K562 (cell line): ENCODE measurements at regions not wholly inside any gene's neighbourhood (a gene's known extent, or its start where the extent isn't known, plus 50 kb on each side); places are given as distances from the start of the nearest gene placed in this dataset.
A peak's percentile ranks its signal among the peaks of the same experiment; 100 is the strongest.

Source experiments
- ATAC-seq: fragments of 200-7000 bp; cut with Tn5 transposase; 3 replicates; pipeline ENCODE4 v1.9.1; 2020; ENCODE audit warnings: moderate library complexity
- BruUV-seq: library from RNA; stranded (reverse); fragments of 400-500 nt; replicated peaks from 2 replicates; lab custom pipeline; 2021; lab: Mats Ljungman, UMichigan
- CTCF ChIA-PET: fragments of 300-600 bp; formaldehyde crosslinking; extraction: SDS; loops from one replicate; lab custom pipeline; 2021; ENCODE audit warnings: low intra/inter-chr PET ratio; lab: Yijun Ruan, JAX
- POLR2A ChIA-PET: fragments of 300-600, 350-650 bp; sonication (Branson Sonifier 250); formaldehyde crosslinking; extraction: SDS; loops from one replicate; lab custom pipeline; 2021; ENCODE audit warnings: antibody characterized with exemption, inconsistent platforms; lab: Yijun Ruan, JAX
- DNase-seq, 4 experiments: peaks; one replicate each; pipeline versions ENCODE4 v3.0.0 to v3.0.0-alpha.2; 2011 to 2018; ENCODE audit warnings: low spot score in 3 of 4, mixed read lengths in 3 of 4; ENCODE audit errors: extremely low read depth in 1 of 4
- FAIRE-seq: peaks from 2 replicates; lab custom pipeline; 2011; peaks lifted over from hg19 to GRCh38; lab: Jason Lieb, UNC
- H2AFZ ChIP-seq: 2 replicates; pipeline ENCODE4 v1.6.0; 2011; ENCODE audit warnings: low read depth, low read length, control low read depth, inconsistent platforms
- H3K27ac ChIP-seq: fragments of 200-600 bp; 3 replicates; pipeline ENCODE4 v1.8.0; 2011; ENCODE audit warnings: low read depth, mild to moderate bottlenecking, control low read depth, inconsistent platforms, low read length, moderate library complexity, mixed read lengths; ENCODE audit errors: extremely low read depth
- H3K27me3 ChIP-seq, 2 experiments: fragments of 300-600 bp in 1 of 2; 2 replicates in 1 of 2; 3 replicates in 1 of 2; pipeline versions ENCODE4 v1.6.0 to v1.8.0; 2011; ENCODE audit warnings: inconsistent platforms in 2 of 2, low read length in 2 of 2, mild to moderate bottlenecking in 1 of 2, mixed read lengths in 1 of 2, moderate library complexity in 1 of 2; ENCODE audit not compliant: control insufficient read depth in 2 of 2, insufficient read depth in 2 of 2
- H3K36me3 ChIP-seq: fragments of 300-600 bp; 3 replicates; pipeline ENCODE4 v1.8.0; 2011; ENCODE audit warnings: mild to moderate bottlenecking, low read length, inconsistent platforms; ENCODE audit not compliant: control insufficient read depth, insufficient read depth
- H3K4me1 ChIP-seq, 2 experiments: fragments of 200-600 bp in 1 of 2; replicated peaks in 1 of 2; 2 replicates in 1 of 2; 3 replicates in 1 of 2; pipeline versions ENCODE4 v1.5.1 to v1.8.0; 2011; ENCODE audit warnings: inconsistent platforms in 2 of 2, low read length in 2 of 2, mild to moderate bottlenecking in 1 of 2, mixed read lengths in 1 of 2, moderate library complexity in 1 of 2; ENCODE audit not compliant: control insufficient read depth in 2 of 2, insufficient read depth in 2 of 2
- H3K4me2 ChIP-seq: 2 replicates; pipeline ENCODE4 v1.6.1; 2011; ENCODE audit warnings: low read length, control low read depth, inconsistent platforms, mixed read lengths; ENCODE audit not compliant: insufficient read depth
- H3K4me3 ChIP-seq: fragments of 200-600 bp; sonication (generic), shearing (Covaris generic); 2 replicates; pipeline ENCODE4 v1.5.1; 2016; ENCODE audit warnings: control low read depth, inconsistent platforms
- H3K79me2 ChIP-seq: fragments of 200-600 bp; 3 replicates; pipeline ENCODE4 v1.8.0; 2011; ENCODE audit warnings: low read length, inconsistent platforms; ENCODE audit not compliant: control insufficient read depth, insufficient read depth
- H3K9ac ChIP-seq, 2 experiments: 2 replicates each; pipeline versions ENCODE4 v1.6.0 to v1.6.1; 2011; ENCODE audit warnings: low read depth in 2 of 2, low read length in 2 of 2, control low read depth in 1 of 2, inconsistent platforms in 1 of 2, mild to moderate bottlenecking in 1 of 2, mixed read lengths in 1 of 2; ENCODE audit not compliant: insufficient read depth in 1 of 2
- H3K9me1 ChIP-seq: one replicate; pipeline ENCODE4 v1.6.0; 2011; ENCODE audit warnings: inconsistent platforms, mild to moderate bottlenecking, low read length, moderate library complexity; ENCODE audit not compliant: control insufficient read depth, insufficient read depth
- H3K9me3 ChIP-seq: replicated peaks from 2 replicates; pipeline ENCODE4 v1.5.1; 2011; ENCODE audit warnings: low read depth, low read length, inconsistent platforms; ENCODE audit not compliant: control insufficient read depth, insufficient read depth
- H4K20me1 ChIP-seq: replicated peaks from 2 replicates; pipeline ENCODE4 v1.6.1; 2011; ENCODE audit warnings: low read length, inconsistent platforms, mixed read lengths; ENCODE audit not compliant: control insufficient read depth, insufficient read depth
- CREBBP ChIP-seq: IDR thresholded peaks from one replicate; pipeline ENCODE4 v1.6.1; 2012; ENCODE audit warnings: low read depth, mild to moderate bottlenecking, control low read depth, inconsistent platforms, low read length
- FOXK1 ChIP-seq: sonication (generic); formaldehyde crosslinking; IDR thresholded peaks from 2 replicates; pipeline ENCODE4 v1.8.0; 2022; ENCODE audit warnings: missing genetic modification reagents, mild to moderate bottlenecking, borderline replicate concordance
- L3MBTL2 ChIP-seq: fragments of 450-650 bp; IDR thresholded peaks from 2 replicates; pipeline ENCODE4 v1.6.1; 2016; ENCODE audit warnings: mild to moderate bottlenecking, moderate library complexity
- MCM7 ChIP-seq, 2 experiments: fragments of 450-650 bp; IDR thresholded peaks; 2 replicates each; pipeline ENCODE4 v1.6.1; 2016 to 2018
- PHB2 ChIP-seq: fragments of 450-650 bp; IDR thresholded peaks from 2 replicates; pipeline ENCODE4 v1.6.1; 2017; ENCODE audit warnings: low read depth
- TCF7 ChIP-seq: sonication (generic); IDR thresholded peaks from 2 replicates; pipeline ENCODE4 v1.6.1; 2016; ENCODE audit warnings: antibody characterized with exemption, borderline replicate concordance
- THRAP3 ChIP-seq: fragments of 450-650 bp; IDR thresholded peaks from 2 replicates; pipeline ENCODE4 v1.6.1; 2016; ENCODE audit warnings: mild to moderate bottlenecking, inconsistent platforms, borderline replicate concordance
- WGBS: fragments of 100-300 bp; shearing (Covaris generic); methylation state at CpG from one replicate; pipeline ENCODE4 v1.1.6; 2016; ENCODE audit warnings: low coverage, mixed read lengths; ENCODE audit not compliant: insufficient coverage; ENCODE audit errors: missing lambda C conversion rate; 5-methylcytosine and 5-hydroxymethylcytosine counted together
- in situ Hi-C: fragments of 300-500 bp; cut with MboI; formaldehyde crosslinking; loops from 4 replicates; pipeline ENCODE4 v1.15.0; 2018; ENCODE audit warnings: inconsistent platforms, mixed read lengths
- intact Hi-C: fragments of 100-400 bp; cut with micrococcal nuclease; formaldehyde crosslinking; loops from 2 replicates; pipeline ENCODE4 v1.14.2; 2022
- TF ChIP-seq, protein P1 (sequence below): fragments of 450-650 bp; formaldehyde crosslinking; IDR thresholded peaks from 2 replicates; pipeline ENCODE4 v1.4.0; 2022; ENCODE audit warnings: missing genetic modification characterization
- TF ChIP-seq, protein P2 (sequence below): fragments of 450-650 bp; IDR thresholded peaks from 2 replicates; pipeline ENCODE4 v1.6.1; 2017; ENCODE audit warnings: antibody characterized with exemption

DNA sequence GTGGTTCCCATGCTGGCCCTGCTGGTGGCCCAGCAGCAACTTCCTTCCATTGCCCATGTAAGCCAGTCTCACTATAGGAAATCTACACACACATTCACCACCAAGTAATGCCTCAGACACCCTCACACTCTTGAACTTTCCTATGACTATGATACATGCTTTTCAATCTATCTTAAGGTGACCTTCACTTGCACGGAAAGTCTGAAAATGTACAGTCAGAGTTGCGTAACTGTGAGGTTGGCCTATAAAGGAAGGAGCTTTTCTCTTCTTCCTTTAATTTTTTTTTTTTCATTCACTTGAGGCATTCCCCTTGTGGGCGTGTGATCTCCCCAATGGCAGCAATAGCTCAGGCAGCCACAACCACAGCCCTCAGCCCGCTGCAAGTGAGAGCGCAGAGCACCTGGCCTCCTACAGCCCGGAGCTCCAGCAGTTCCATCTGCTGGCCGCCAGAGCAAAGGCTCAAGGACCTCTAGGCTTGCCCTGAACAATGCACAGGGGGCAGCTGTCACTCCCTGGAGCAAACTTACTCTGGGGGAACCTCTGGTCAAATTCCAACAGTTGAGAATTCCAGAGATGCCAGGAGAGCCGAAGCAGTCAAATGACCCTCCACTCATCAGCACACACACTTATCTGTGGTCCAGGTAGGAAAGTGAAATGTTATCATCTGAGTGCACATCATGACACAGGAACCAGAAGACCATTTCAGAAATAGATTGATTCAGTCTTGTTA is 123.1 kb upstream of the ADO start:
- H3K27me3 ChIP-seq, result no peaks in the 10 kb centered on the region
- no peak for TF ChIP-seq MCM7 (IDR thresholded peaks at IDR 0.05)
- no peak for TF ChIP-seq PHB2
- TF ChIP-seq THRAP3, result no peak
- TF ChIP-seq TCF7, result no peak
- TF ChIP-seq, protein P1, sequence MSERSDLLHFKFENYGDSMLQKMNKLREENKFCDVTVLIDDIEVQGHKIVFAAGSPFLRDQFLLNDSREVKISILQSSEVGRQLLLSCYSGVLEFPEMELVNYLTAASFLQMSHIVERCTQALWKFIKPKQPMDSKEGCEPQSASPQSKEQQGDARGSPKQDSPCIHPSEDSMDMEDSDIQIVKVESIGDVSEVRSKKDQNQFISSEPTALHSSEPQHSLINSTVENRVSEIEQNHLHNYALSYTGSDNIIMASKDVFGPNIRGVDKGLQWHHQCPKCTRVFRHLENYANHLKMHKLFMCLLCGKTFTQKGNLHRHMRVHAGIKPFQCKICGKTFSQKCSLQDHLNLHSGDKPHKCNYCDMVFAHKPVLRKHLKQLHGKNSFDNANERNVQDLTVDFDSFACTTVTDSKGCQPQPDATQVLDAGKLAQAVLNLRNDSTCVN (CRISPR knock-in tag), result no peak
- no peak for TF ChIP-seq CREBBP
- no peak for TF ChIP-seq FOXK1 (CRISPR knock-in tag)
- no peak for TF ChIP-seq L3MBTL2
- TF ChIP-seq, protein P2, sequence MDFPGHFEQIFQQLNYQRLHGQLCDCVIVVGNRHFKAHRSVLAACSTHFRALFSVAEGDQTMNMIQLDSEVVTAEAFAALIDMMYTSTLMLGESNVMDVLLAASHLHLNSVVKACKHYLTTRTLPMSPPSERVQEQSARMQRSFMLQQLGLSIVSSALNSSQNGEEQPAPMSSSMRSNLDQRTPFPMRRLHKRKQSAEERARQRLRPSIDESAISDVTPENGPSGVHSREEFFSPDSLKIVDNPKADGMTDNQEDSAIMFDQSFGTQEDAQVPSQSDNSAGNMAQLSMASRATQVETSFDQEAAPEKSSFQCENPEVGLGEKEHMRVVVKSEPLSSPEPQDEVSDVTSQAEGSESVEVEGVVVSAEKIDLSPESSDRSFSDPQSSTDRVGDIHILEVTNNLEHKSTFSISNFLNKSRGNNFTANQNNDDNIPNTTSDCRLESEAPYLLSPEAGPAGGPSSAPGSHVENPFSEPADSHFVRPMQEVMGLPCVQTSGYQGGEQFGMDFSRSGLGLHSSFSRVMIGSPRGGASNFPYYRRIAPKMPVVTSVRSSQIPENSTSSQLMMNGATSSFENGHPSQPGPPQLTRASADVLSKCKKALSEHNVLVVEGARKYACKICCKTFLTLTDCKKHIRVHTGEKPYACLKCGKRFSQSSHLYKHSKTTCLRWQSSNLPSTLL, result no peak
- no TSS peak for BruUV-seq
- no peaks in the 10 kb centered on the region for H3K4me1 ChIP-seq
- no peak overlapping the region for H3K27ac ChIP-seq
- POLR2A ChIA-PET, result interaction anchor here (0.7 kb wide), 1 partner anchor 16 kb away, joined by 3 read pairs; no protein-coding TSS in a partner anchor
- no peaks in the 10 kb centered on the region for H3K36me3 ChIP-seq
- H4K20me1 ChIP-seq, result no peaks in the 10 kb centered on the region
- H3K4me3 ChIP-seq, result no peak overlapping the region
- no peak for FAIRE-seq
- no peak overlapping the region for H2AFZ ChIP-seq
- H3K4me2 ChIP-seq, result no peak overlapping the region
- CTCF ChIA-PET, result no interaction called here
- no peaks in the 10 kb centered on the region for H3K9me3 ChIP-seq
- peak; percentile 78 for ATAC-seq
- no peak for DNase-seq
- no peaks in the 10 kb centered on the region for H3K9me1 ChIP-seq
- in situ Hi-C loops, result no loop called here
- H3K9ac ChIP-seq, result no peak overlapping the region
- intact Hi-C loops, result no loop called here
- H3K79me2 ChIP-seq, result no peaks in the 10 kb centered on the region
- 2% methylated on average over 7 of the region's 8 CpGs for WGBS
